ENCODE measurements at regions not wholly inside any gene's neighbourhood (a gene's known extent, or its start where the extent isn't known, plus 50 kb on each side); places are given as distances from the start of the nearest gene placed in this dataset.

DNA sequence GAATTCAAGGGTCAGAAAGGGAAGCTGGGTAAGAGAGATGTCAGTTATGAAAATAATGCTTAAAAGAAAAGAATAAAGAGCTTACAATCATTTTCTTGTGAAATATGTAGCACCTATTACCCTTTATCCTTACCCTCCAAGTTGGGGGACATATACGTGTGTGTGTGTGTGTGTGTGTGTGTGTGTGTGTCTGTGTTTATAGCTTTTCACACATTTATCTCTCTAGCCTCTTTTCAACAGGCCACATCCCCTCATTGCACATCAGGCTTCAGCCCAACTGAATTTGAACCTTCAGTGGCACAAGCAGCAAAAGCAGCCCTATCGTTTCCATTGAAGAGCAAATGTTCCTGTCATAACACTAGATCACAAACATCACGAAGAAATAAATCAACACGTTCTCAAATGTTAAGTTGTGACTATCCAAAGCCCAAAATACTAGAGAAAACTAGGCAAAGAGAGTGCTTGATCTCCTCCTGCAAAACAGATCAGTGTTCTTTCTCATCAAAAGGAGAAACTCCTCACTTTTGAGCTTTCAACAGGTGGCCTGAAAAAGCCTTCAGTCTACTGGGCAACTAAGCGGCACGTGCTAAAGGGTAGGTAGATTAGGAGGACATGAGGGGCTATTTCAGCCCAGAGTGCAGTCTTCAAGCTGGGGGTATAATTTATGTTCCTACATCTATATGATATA lies 416.4 kb downstream of the EFNA5 start:
- Histone ChIP-seq H3K9me2 (ENCODE audit: insufficient read depth, low read length) (no peaks in the 10 kb centered on the region), H3K79me2 (ENCODE audit: insufficient read depth, low read depth, low read length) (no peaks in the 10 kb centered on the region), H3K36me3 (ENCODE audit: insufficient read depth, low read length) (no peaks in the 10 kb centered on the region), H4K20me1 (ENCODE audit: insufficient read depth, low read length) (no peaks in the 10 kb centered on the region), H2AFZ (ENCODE audit: low read length) (no peak overlapping the region), H3K27ac (ENCODE audit: low read depth, low read length, poor library complexity, severe bottlenecking) (no peak overlapping the region), H3K9me3 (ENCODE audit: low read length) (no peaks in the 10 kb centered on the region), H3K4me1 (ENCODE audit: insufficient read depth, low read length, poor library complexity, severe bottlenecking) (peaks cover 8% of the 10 kb centered on the region), H3K4me3 (ENCODE audit: low read depth, low read length, poor library complexity, severe bottlenecking) (no peak overlapping the region), H3K4me2 (ENCODE audit: low read length) (no peak overlapping the region)
- ChIA-PET CTCF (ENCODE audit: unreplicated experiment) (no interaction called here), POLR2A (interaction anchor here (0.6 to 1.6 kb wide), 14 partner anchors 9 to 776 kb away, joined by 3 to 11 read pairs (median 4); no protein-coding TSS in a partner anchor)
- intact Hi-C loops (cut with micrococcal nuclease; ENCODE audit: unreplicated experiment), result loop anchor here (5.0 kb wide), 1 partner anchor 133 kb away; no protein-coding TSS in a partner anchor
- no TSS peak for BruUV-seq (replicated peaks)
- DNase-seq (ENCODE audit: low spot score), result no peak
- TF ChIP-seq, protein P1, sequence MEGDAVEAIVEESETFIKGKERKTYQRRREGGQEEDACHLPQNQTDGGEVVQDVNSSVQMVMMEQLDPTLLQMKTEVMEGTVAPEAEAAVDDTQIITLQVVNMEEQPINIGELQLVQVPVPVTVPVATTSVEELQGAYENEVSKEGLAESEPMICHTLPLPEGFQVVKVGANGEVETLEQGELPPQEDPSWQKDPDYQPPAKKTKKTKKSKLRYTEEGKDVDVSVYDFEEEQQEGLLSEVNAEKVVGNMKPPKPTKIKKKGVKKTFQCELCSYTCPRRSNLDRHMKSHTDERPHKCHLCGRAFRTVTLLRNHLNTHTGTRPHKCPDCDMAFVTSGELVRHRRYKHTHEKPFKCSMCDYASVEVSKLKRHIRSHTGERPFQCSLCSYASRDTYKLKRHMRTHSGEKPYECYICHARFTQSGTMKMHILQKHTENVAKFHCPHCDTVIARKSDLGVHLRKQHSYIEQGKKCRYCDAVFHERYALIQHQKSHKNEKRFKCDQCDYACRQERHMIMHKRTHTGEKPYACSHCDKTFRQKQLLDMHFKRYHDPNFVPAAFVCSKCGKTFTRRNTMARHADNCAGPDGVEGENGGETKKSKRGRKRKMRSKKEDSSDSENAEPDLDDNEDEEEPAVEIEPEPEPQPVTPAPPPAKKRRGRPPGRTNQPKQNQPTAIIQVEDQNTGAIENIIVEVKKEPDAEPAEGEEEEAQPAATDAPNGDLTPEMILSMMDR (conservative IDR thresholded peaks at IDR 0.05; ENCODE audit: low read length), result no peak
- no peak for TF ChIP-seq EZH2phosphoT487 (IDR thresholded peaks at IDR 0.05; ENCODE audit: borderline replicate concordance, low read depth, low read length)

DNA sequence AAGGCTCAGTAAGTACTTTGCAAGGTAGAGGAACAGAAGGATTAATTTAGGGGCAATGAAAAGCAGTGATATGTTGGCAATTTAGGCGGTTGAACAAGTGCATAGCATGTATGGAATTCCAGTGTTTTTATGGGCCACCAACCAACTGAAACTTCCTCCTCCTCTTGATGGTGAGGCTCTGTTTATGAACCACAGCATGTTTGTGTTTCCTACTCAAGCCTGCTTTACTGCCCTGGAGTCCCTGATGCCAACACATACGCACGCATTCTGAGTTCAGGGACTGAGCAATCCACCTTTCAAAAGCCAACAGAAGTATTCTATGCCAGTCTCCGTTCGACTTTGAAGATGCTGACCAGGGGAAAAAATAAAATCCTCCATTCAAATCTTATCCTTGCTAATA lies 417.5 kb downstream of the EFNA5 start:
- ChIA-PET CTCF (ENCODE audit: unreplicated experiment) (no interaction called here), POLR2A (interaction anchor here (0.6 to 1.6 kb wide), 6 partner anchors 19 to 319 kb away, joined by 3 to 7 read pairs (median 4); no protein-coding TSS in a partner anchor)
- Histone ChIP-seq H3K4me1 (ENCODE audit: insufficient read depth, low read length, poor library complexity, severe bottlenecking) (peaks cover 8% of the 10 kb centered on the region), H3K27ac (ENCODE audit: low read depth, low read length, poor library complexity, severe bottlenecking) (no peak overlapping the region), H3K79me2 (ENCODE audit: insufficient read depth, low read depth, low read length) (no peaks in the 10 kb centered on the region), H4K20me1 (ENCODE audit: insufficient read depth, low read length) (no peaks in the 10 kb centered on the region), H3K36me3 (ENCODE audit: insufficient read depth, low read length) (no peaks in the 10 kb centered on the region), H3K9me2 (ENCODE audit: insufficient read depth, low read length) (no peaks in the 10 kb centered on the region), H3K9me3 (ENCODE audit: low read length) (no peaks in the 10 kb centered on the region), H3K4me2 (ENCODE audit: low read length) (no peak overlapping the region), H2AFZ (ENCODE audit: low read length) (no peak overlapping the region), H3K4me3 (ENCODE audit: low read depth, low read length, poor library complexity, severe bottlenecking) (no peak overlapping the region)
- TF ChIP-seq, protein P1 (conservative IDR thresholded peaks at IDR 0.05; ENCODE audit: low read length), result no peak
- no peak for TF ChIP-seq EZH2phosphoT487 (IDR thresholded peaks at IDR 0.05; ENCODE audit: borderline replicate concordance, low read depth, low read length)
- intact Hi-C loops (cut with micrococcal nuclease; ENCODE audit: unreplicated experiment), result loop anchor here (5.0 kb wide), 1 partner anchor 134 kb away; no protein-coding TSS in a partner anchor
- no peak for DNase-seq (ENCODE audit: low spot score)
- no TSS peak for BruUV-seq (replicated peaks)

DNA sequence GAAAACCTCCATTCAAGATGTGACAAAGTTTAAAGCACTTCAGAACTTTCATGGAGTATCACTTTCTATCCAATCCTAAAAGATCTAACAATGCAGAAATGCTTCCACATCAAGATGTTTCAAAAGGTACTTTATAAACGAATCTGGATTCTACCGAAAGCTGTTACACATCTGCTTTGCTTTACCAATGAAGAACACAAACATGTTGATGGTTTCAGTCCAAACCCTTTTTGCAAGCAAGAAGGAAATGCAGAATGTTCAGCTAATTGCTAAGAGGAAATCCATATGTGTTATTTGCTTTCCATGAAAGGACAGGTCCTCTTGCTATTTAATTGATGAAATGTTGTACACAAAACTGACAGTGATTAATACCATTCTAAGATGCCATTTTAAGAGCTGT lies 419.6 kb downstream of the EFNA5 start:
- H2AFZ ChIP-seq (ENCODE audit: low read length), result no peak overlapping the region
- DNase-seq (ENCODE audit: low spot score), result no peak
- no peaks in the 10 kb centered on the region for H4K20me1 ChIP-seq (ENCODE audit: insufficient read depth, low read length)
- no peak overlapping the region for H3K27ac ChIP-seq (ENCODE audit: low read depth, low read length, poor library complexity, severe bottlenecking)
- H3K4me2 ChIP-seq (ENCODE audit: low read length), result no peak overlapping the region
- ChIA-PET CTCF (ENCODE audit: unreplicated experiment) (no interaction called here), POLR2A (interaction anchor here (0.6 to 1.5 kb wide), 3 partner anchors 9 to 181 kb away, joined by 3 to 5 read pairs (median 4); no protein-coding TSS in a partner anchor)
- intact Hi-C loops (cut with micrococcal nuclease; ENCODE audit: unreplicated experiment), result loop anchor here (5.0 kb wide), 1 partner anchor 136 kb away; no protein-coding TSS in a partner anchor
- no peak for TF ChIP-seq EZH2phosphoT487 (IDR thresholded peaks at IDR 0.05; ENCODE audit: borderline replicate concordance, low read depth, low read length)
- TF ChIP-seq, protein P1 (conservative IDR thresholded peaks at IDR 0.05; ENCODE audit: low read length), result no peak
- peaks cover 8% of the 10 kb centered on the region for H3K4me1 ChIP-seq (ENCODE audit: insufficient read depth, low read length, poor library complexity, severe bottlenecking)
- H3K9me3 ChIP-seq (ENCODE audit: low read length), result no peaks in the 10 kb centered on the region
- H3K36me3 ChIP-seq (ENCODE audit: insufficient read depth, low read length), result no peaks in the 10 kb centered on the region
- H3K9me2 ChIP-seq (ENCODE audit: insufficient read depth, low read length), result no peaks in the 10 kb centered on the region
- BruUV-seq (replicated peaks), result no TSS peak
- no peaks in the 10 kb centered on the region for H3K79me2 ChIP-seq (ENCODE audit: insufficient read depth, low read depth, low read length)
- no peak overlapping the region for H3K4me3 ChIP-seq (ENCODE audit: low read depth, low read length, poor library complexity, severe bottlenecking)
